SK-N-MC (cell line): ENCODE measurements at regions not wholly inside any gene's neighbourhood (a gene's known extent, or its start where the extent isn't known, plus 50 kb on each side); places are given as distances from the start of the nearest gene placed in this dataset.

Experiments used
- DNase-seq: peaks from one replicate; pipeline ENCODE4 v3.0.0-alpha.2; 2011; ENCODE audit warnings: low read depth, low spot score
- H3K27ac ChIP-seq: fragments of 200-600 bp; sonication (generic); 2 replicates; pipeline ENCODE4 v1.5.1; 2016; ENCODE audit warnings: mixed run types
- H3K36me3 ChIP-seq: fragments of 200-600 bp; sonication (generic); 2 replicates; pipeline ENCODE4 v1.6.1; 2017; ENCODE audit warnings: antibody characterized with exemption, low read length, mixed read lengths; ENCODE audit not compliant: insufficient read depth
- H3K4me3 ChIP-seq: fragments of 200-600 bp; sonication (generic); 2 replicates; pipeline ENCODE4 v1.5.1; 2016
- H3K9ac ChIP-seq: fragments of 200-600 bp; sonication (generic); 2 replicates; pipeline ENCODE4 v1.8.0; 2017; ENCODE audit warnings: mixed run types, mixed read lengths; ENCODE audit not compliant: insufficient read length
- H3K9me3 ChIP-seq: fragments of 200-600 bp; sonication (generic); 2 replicates; pipeline ENCODE4 v1.6.1; 2017; ENCODE audit warnings: low read depth, mild to moderate bottlenecking, antibody characterized with exemption, low read length, moderate library complexity, mixed read lengths
- EZH2 ChIP-seq: fragments of 200-600 bp; sonication (generic); IDR thresholded peaks from one replicate; pipeline ENCODE4 v1.6.1; 2017; ENCODE audit warnings: antibody characterized with exemption
- FOXP2 ChIP-seq: optimal IDR thresholded peaks from 2 replicates; pipeline ENCODE3; 2011; ENCODE audit warnings: mild to moderate bottlenecking, moderate library complexity; ENCODE audit not compliant: insufficient read depth; ENCODE audit errors: extremely low read length, control extremely low read depth
- POLR2AphosphoS5 ChIP-seq: IDR thresholded peaks from 2 replicates; pipeline ENCODE4 v1.6.1; 2012; ENCODE audit warnings: mild to moderate bottlenecking, low read depth, low read length, borderline replicate concordance

- H3K9me3 ChIP-seq, result no peaks in the 10 kb centered on the region
- H3K4me3 ChIP-seq, result no peak overlapping the region
- no peak for DNase-seq
- H3K36me3 ChIP-seq, result no peaks in the 10 kb centered on the region
- H3K27ac ChIP-seq, result no peak overlapping the region
- TF ChIP-seq POLR2AphosphoS5 (no peak), FOXP2 (no peak), EZH2 (no peak)
- no peak overlapping the region for H3K9ac ChIP-seq
Measured at GRCh38 chr15:29593111-29593510, 229.2 kb downstream of the TJP1 start.

DNA sequence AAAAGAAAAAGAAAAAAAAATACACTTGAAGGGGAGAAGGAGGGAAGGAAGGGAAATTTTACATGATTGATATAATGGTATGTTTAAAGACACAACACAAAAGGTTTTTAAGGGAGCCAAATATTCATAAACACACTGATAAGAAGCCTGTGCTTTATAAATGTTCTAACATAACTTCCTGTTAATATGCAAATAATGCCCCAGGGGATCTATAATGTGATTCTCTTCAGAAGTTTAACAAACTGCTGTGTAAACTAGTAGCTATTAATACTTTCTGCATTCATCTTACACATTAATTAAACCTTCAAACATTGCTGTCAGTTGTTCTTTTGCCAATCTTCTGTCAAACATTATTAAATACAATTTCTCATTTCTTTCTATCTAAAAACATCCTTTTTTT is 231.6 kb downstream of the TJP1 start:
- H3K9ac ChIP-seq, result no peak overlapping the region
- DNase-seq, result peak; percentile 22
- H3K4me3 ChIP-seq, result no peak overlapping the region
- H3K9me3 ChIP-seq, result no peaks in the 10 kb centered on the region
- H3K36me3 ChIP-seq, result no peaks in the 10 kb centered on the region
- H3K27ac ChIP-seq, result no peak overlapping the region
- TF ChIP-seq FOXP2 (no peak), EZH2 (no peak), POLR2AphosphoS5 (no peak)

DNA sequence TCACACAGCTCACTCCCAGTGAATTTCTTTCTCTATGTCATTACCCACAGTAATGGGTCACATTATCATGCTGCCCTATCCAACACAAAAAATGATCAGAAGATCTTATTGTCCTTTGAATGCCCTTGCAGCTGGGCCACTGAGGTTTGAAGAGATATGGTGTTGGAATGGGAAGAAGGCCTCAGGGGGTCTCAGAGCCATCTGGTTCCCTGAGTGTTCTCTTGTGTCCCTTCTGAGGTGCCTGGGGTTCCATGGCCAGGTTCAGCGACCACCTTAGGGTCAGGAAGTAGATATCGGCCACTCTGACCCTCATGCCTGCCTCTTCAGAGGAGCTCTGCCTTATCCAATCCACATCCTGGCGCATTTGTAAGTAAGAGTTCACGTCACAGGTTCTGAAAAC is 232.3 kb downstream of the TJP1 start:
- H3K27ac ChIP-seq, result no peak overlapping the region
- no peak overlapping the region for H3K4me3 ChIP-seq
- no peaks in the 10 kb centered on the region for H3K36me3 ChIP-seq
- no peak for DNase-seq
- H3K9me3 ChIP-seq, result no peaks in the 10 kb centered on the region
- TF ChIP-seq EZH2 (no peak), POLR2AphosphoS5 (no peak), FOXP2 (no peak)
- no peak overlapping the region for H3K9ac ChIP-seq

DNA sequence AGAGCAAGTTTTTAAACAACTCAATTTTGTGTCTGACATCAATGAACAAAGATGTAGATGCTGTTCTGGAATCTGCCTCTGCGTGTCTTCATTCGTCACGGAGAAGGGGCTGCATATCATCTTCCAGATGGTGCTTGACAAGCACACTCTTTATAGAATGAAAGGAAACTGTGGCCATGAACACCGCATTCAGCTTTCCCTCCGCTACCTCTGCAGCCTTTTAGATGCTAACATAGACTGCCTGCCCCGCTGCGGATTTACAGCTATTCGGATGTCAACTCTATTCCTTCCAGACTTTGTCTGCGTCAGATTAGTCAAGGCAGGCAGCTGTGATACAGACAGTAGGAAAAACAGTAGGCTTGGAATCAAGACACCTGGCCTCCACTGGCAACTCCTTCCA is 232.9 kb downstream of the TJP1 start:
- Histone ChIP-seq H3K9me3 (no peaks in the 10 kb centered on the region), H3K9ac (no peak overlapping the region), H3K4me3 (no peak overlapping the region), H3K36me3 (no peaks in the 10 kb centered on the region), H3K27ac (no peak overlapping the region)
- DNase-seq, result no peak
- TF ChIP-seq POLR2AphosphoS5 (no peak), EZH2 (no peak), FOXP2 (no peak)

DNA sequence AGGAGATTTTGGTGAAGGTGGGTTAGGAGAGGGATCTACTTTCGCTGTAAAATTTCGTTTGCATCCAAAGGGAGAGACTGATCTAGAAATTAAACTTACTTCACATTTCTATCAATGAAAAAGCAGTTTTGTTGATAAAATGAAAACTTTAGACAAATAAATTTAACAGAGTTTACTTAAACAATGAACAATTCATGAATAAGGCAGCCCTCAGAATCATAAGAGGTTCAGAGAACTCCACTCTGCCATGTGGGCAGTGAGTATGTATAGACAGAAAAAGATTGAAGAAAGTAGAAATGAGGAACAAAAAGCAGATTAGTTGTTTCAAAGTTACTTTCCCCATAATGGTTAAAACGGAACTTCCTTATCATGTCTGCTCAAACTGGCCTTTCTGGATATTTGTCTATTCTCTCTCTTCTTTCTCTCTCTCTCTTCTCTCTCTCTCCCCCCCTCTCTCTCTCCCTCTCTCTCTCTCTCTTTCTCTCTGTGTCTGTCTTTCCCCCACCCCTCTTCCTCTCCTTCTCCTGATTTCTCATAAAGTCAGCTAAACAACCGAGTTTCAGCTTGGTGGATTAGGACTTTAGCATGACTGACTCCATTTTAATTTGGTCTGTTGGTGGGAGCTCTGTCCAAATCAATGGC is 248.9 kb downstream of the TJP1 start:
- Histone ChIP-seq H3K4me3 (no peak overlapping the region), H3K9me3 (no peaks in the 10 kb centered on the region), H3K9ac (no peak overlapping the region), H3K27ac (no peak overlapping the region), H3K36me3 (no peaks in the 10 kb centered on the region)
- no peak for DNase-seq
- TF ChIP-seq EZH2 (no peak), POLR2AphosphoS5 (no peak), FOXP2 (no peak)

- Histone ChIP-seq H3K36me3 (no peaks in the 10 kb centered on the region), H3K4me3 (no peak overlapping the region), H3K9ac (no peak overlapping the region), H3K9me3 (no peaks in the 10 kb centered on the region), H3K27ac (no peak overlapping the region)
- no peak for DNase-seq
- TF ChIP-seq EZH2 (no peak), POLR2AphosphoS5 (no peak), FOXP2 (no peak)
Measured at GRCh38 chr15:29571792-29572431, 250.4 kb downstream of the TJP1 start.

DNA sequence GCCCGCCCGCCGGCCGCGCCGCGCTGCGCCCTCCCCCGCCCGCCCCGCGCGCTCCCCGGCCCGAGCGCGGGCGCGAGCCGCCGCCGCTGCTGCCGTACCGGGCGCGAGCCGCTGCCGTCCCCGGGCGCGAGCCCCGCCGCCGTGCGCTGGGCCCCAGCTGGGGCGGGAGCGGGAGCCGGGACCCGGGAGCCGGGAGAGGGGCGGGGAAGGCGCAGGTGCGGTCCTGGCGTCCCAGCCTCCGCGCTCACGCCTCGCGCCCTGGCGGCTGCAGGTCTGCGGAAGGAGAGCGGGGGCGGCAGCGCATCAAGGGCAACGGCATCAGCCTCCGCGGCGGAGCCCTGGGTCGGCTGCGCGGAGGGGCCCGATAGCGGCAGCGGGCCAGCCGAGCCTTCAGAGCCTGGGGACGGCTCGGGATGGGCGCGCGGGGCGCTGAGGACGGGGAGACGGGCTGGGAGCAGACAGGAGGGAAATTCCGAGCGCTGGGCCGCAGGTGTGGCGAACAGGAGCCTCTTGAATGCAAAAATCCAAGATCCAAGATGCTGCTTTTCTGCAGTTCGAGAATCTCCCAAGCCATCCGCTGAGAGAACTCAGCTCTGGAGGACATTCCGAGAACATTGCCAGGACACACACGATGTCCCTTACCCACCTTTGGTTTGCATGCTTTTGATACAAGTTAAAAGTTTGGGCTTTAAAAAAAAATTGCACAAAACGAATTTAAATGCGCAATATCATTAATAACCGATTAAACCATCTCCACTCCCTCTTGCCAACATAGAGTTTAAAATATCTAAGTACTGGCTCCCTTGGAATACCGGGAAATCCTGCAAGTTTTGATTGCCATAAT is 251.1 kb downstream of the TJP1 start:
- Histone ChIP-seq H3K4me3 (no peak overlapping the region), H3K9ac (no peak overlapping the region), H3K27ac (no peak overlapping the region), H3K36me3 (no peaks in the 10 kb centered on the region), H3K9me3 (no peaks in the 10 kb centered on the region)
- DNase-seq, result no peak
- TF ChIP-seq EZH2 (no peak), FOXP2 (no peak), POLR2AphosphoS5 (no peak)

- no peaks in the 10 kb centered on the region for H3K9me3 ChIP-seq
- no peak overlapping the region for H3K9ac ChIP-seq
- H3K36me3 ChIP-seq, result no peaks in the 10 kb centered on the region
- H3K4me3 ChIP-seq, result no peak overlapping the region
- TF ChIP-seq POLR2AphosphoS5, result no peak
- TF ChIP-seq FOXP2, result no peak
- no peak for TF ChIP-seq EZH2
- no peak overlapping the region for H3K27ac ChIP-seq
- DNase-seq, result no peak
Measured at GRCh38 chr15:29570121-29570947, 251.9 kb downstream of the TJP1 start.
